B cell (primary cell): ENCODE measurements at regions not wholly inside any gene's neighbourhood (a gene's known extent, or its start where the extent isn't known, plus 50 kb on each side); places are given as distances from the start of the nearest gene placed in this dataset.

Experiments used
- CTCF ChIP-seq: fragments of 200-600 bp; IDR thresholded peaks from one replicate; pipeline ENCODE4 v1.8.0; 2022; ENCODE audit warnings: antibody characterized with exemption, mild to moderate bottlenecking
- EZH2 ChIP-seq: IDR thresholded peaks from 2 replicates; pipeline ENCODE4 v1.6.1; 2012; ENCODE audit warnings: borderline replicate concordance, low read depth, mild to moderate bottlenecking, moderate library complexity, low read length; ENCODE audit not compliant: insufficient read depth, poor library complexity, severe bottlenecking

GRCh38 chr2:106609780-106610179 lies 122.6 kb downstream of the CD8B2 start:
- no peak for TF ChIP-seq CTCF
- no peak for TF ChIP-seq EZH2
